HG03558 (cell line): ENCODE measurements at regions not wholly inside any gene's neighbourhood (a gene's known extent, or its start where the extent isn't known, plus 50 kb on each side); places are given as distances from the start of the nearest gene placed in this dataset.
"Not testable (repeated sequence)": the region's sequence is repeated elsewhere in the genome, so short reads cannot be mapped to it uniquely, and the experiment has no call there.

Source experiments
- ATAC-seq: cut with Tn5 transposase; IDR thresholded peaks from one replicate; pipeline ENCODE4 v1.9.1; 2021; ENCODE audit warnings: moderate number of reproducible peaks; ENCODE audit not compliant: unreplicated experiment; ENCODE audit errors: extremely low read depth

DNA sequence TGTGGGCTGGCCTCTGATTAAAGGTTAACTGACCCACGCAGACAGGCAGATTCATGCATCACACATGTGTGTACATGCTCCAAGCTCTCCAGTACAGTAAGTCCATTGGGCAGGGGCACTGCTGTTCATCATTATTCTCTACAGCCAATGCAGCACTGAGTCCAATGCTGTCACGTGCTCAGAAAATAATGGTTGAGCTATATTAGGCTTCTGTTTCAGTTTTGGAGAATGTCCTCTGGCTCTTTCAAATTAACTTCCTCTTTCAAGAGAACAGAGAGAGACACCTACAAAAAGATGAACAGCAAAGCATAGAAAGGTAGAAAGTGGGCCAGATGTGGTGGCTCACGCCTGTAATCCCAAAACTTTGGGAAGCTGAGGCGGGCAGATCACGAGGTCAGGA lies 202.6 kb downstream of the MEX3B start:
- ATAC-seq: no peak

DNA sequence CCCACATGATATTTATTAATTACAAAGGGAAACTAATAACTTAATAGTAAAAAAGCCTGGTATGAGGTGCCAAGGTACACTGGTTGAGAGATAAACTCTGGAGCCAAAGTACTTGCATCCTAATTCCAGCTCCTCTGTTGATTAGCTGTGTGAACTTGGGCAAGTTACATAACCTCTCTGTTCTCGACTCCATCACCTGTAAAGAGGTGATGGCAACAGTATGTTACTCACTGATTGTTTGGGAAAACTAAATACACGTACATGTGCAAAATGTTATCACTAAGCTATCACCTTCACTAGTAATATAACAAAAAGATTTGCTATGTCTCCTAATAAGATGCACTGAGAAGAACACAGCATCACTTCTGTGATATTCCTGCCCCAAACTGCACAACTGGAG lies 206.4 kb downstream of the MEX3B start:
- ATAC-seq: no peak

DNA sequence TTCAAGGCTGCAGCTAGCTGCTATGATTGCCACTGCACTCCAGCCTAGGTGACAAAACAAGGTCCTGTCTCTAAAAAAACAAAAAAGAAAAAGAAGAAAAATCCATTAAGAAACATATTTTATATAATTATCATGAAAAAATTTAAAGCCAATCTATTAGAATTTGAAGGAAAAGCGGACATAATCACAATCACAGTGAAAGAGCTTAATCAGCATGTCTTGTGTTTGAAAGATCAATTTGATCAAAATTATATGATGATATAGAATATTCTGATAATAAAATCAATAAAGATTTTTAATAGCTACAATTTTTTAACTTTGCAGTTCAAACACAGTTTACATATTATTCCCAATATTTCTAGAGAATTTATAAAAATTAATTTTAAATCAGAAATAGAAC lies 210.1 kb downstream of the MEX3B start:
- no peak for ATAC-seq

- ATAC-seq: no peak
Observed at GRCh38 chr15:81830520-81830919, 215.3 kb downstream of the MEX3B start.

DNA sequence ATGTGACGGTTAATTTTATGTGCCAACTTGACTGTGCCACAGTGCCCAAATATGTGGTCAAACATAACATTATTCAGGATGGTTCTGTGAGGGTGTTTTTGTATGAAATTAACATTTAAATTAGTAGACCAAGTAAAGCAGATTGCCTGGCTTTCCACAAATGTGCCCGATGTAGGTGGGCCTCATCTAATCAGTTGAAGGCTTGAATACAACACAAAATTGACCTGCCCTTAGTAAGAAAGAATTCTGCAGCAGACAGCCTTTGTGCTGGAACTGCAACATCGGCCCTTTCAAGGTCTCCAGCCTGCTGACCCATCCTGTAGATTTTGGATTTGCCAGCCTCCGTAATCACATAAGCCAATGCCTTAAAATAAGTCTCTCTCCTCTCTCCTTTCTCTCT lies 215.9 kb downstream of the MEX3B start:
- no peak for ATAC-seq

DNA sequence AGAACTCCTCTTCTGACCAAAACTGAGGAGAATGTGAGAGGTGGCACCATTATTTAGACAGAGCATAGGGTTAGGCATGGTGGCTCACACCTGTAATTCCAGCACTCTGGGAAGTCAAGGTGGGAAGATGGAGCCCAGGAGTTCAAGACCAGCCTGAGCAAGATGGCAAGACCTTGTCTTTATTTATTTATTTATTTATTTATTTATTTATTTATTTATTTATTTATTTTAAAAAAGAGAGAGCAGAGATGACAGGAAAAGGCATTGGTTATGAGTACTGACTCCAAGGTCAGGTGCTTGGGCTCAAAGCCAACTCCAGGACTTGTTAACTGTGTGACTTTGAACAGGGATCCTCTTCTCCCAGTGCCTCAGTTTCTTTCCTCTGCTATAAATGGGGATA lies 217.7 kb downstream of the MEX3B start:
- ATAC-seq: no peak

DNA sequence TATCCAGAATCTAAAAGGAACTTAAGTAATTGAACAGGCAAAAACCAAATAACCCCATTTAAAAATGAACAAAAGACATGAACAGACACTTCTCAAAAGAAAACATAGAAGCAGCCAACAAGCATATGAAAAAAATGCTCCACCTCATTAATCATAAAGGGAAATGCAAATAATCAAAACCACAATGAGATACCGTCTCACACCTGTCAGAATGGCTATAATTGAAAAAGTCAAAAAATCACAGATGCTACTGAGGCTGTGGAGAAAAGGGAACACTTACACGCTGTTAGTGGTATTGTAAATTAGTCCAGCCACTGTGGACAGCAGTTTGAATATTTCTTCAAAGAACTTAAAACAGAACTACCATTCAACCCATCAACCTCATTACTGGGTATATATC lies 220.7 kb downstream of the MEX3B start:
- no peak for ATAC-seq

DNA sequence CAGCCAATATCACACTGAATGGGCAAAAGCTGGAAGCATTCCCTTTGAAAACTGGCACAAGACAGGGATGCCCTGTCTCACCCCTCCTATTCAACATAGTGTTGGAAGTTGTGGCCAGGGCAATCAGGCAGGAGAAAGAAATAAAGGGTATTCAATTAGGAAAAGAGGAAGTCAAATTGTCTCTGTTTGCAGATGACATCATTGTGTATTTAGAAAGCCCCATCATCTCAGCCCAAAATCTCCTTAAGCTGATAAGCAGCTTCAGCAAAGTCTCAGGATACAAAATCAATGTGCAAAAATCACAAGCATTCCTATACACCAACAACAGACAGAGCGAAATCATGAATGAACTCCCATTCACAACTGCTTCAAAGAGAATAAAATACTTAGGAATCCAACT lies 223.2 kb downstream of the MEX3B start:
- ATAC-seq: not testable (repeated sequence)

DNA sequence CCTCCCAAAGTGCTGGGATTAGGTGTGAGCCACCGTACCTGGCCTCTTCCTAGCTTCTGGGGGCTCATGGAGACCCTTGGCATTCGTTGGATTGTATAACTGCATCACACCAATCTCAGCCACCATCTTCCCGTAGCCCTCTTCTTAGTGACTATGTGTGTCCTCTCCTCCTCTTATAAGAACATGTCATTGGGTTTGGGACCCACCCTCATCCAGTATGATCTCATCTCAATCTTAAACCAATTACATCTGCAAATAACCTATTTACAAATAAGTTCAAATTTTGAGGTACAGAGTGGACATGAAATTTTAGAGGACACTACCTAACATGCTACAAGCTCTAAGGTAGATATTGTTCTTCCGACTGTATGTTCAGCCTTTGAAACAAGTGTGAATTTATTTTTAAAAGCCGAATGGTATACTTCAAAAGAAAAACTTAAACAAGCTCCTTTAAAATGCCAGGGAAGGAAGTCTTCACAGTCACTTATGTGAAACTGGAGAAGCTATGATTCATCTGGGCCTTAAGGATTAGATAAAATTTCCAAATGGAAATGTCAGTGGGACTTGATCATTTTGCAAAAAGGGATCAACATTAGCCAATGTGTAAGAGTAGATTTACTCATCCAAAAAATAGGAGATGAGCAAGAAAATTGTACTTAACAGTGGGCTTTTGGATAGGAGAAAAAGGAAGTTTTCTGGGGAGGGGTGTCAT lies 225.7 kb downstream of the MEX3B start:
- no peak for ATAC-seq

GRCh38 chr15:81814882-81815455 lies 230.8 kb downstream of the MEX3B start:
- no peak for ATAC-seq

DNA sequence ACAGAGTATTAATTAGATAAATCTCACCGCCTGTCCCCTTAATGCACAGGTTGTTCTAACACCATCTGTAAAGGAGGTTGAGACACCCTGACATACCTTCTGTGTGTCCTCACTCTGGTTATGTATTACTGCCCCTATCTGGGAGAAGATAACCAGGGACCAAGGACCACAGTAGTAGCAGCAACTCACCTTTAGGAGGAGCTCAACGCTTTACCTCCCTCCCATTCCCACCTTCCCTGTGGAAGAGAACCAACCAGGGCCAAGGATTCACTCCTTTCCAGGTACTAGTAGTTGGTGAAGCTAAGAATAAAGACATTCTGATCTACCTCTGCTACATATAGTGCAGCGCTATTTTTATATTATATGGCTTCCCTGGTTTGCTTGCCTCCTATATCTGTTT lies 232.6 kb downstream of the MEX3B start:
- no peak for ATAC-seq

GRCh38 chr15:81812456-81812855 lies 233.4 kb downstream of the MEX3B start:
- ATAC-seq: no peak

DNA sequence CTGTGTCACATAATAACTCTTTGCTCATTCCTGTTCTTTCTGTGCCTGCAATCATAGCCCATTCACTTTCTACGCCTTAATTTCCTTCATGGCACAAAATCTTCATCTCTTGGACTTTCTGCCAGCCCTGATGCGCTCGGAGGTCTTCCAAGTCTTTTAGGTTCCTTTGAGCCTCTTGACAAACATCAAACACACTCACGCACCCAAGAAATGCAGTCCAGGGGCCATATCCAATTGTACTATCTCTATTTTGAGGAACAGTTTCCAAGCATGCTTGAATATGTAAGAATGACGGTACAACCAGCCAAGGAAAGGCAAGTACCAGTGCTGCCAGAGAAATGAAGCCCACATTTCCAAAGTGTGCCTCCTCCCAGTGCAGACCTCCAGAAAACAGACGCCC lies 234.1 kb downstream of the MEX3B start:
- ATAC-seq: no peak

GRCh38 chr15:81809543-81809942 lies 236.3 kb downstream of the MEX3B start:
- no peak for ATAC-seq

DNA sequence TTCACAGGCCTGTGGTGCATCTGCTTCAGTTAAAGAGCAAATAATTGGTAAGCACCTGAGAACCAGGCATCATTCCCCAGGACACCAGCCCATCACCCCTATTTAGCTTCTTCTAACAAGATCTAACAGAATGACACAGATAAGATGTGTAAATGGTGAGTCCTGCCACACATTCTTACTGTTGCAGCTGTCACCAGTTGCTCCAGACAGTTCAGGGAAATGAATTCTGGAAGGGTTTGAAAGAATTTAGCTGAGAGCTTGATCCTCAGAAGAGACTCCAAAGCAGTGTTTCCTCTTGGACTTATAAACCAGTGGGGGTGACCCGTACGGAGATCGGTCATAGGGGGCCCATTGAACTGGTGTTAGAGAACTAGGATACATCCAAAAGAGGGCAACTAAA lies 238.0 kb downstream of the MEX3B start:
- no peak for ATAC-seq

- no peak for ATAC-seq
Observed at GRCh38 chr15:81807186-81807585, 238.6 kb downstream of the MEX3B start.

DNA sequence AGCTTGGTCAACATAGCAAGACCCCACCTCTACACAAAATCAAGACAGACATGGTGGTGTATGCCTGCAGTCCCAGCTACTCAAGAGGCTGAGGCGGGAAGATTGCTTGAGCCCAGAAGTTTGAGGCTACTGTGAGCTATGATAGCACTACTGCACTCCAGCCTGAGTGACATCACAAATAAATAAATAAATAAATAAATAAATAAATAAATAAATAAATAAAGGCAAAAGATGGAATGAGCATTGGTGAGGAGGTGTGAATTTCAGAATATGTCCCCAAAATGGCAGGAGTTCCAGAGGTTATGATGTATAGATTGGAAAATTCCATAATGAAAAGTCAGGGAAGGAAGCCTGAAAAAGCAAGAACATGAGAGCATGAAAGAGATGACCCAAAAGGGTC lies 249.9 kb downstream of the MEX3B start:
- no peak for ATAC-seq

DNA sequence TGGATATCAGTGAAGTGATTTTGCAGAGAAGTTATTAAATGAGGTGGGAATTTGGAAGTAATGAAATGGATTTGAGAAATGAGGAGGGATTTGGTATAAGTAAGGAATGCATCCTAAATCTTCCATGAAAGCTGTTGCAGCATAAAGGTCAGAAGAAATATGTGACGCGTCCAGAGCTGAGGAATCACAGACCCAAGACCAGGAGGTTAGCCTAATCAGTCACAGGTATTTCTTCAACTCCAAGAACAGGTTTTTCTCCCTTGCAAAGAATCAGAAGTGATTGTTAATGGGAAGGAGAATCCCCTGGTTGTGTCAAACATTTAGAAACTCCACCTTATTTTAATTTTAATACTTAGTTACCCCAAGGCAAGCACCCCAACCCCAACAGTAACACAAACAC lies 253.2 kb downstream of the MEX3B start:
- ATAC-seq: no peak

DNA sequence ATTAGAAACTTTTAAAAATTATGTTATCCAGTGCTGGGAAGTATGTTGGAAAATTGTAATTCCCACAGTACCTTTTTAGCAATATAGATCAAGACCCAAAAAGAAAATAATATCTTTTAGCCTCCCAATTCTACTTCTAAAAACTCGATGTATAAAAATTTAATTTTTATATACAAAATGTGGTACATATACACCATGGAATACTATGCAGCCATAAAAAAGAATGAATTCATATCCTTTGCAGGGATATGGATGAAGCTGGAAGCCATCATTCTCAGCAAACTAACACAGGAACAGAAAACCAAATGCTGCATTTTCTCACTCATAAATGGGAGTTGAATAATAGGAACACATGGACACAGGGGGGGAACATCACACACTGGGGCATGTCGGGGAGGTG lies 254.5 kb downstream of the MEX3B start:
- not testable (repeated sequence) for ATAC-seq

DNA sequence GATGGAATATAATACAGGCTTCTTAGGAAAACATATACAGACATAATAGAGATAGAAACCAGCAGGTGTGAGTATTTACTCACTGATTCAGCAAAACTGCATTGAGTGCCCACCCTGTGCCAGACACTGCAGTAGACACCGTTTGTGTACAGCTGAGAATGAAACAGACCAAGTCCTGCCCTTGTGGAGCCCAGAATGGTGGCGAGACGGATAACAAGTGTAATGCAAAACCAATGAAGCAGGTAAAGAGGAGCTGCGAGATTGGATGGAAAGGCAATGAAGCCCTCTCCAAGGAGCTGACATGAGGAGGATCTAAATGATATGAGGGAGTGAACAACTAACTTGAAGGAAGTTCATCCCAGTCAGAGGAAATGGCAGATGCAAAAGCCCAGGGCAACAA lies 256.4 kb downstream of the MEX3B start:
- no peak for ATAC-seq

DNA sequence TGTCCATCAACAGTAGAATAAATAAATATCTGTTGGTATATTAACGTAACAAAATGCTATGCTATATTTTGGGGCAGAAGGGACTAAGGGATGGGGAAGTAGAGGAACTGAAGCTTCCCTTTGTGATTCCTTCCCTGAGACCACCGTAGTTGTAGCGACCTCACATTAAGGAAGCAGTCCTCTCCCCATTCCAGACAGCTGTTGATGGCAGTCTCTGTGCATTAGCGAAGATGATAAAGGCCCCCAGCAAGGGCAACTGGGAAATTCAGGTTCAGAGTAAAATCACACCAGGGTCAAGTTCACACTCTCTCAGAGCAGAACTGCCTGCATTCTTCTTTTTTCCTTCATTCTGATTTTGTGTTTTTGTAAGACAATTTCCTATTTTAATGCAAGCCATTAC lies 259.0 kb downstream of the MEX3B start:
- no peak for ATAC-seq

- ATAC-seq: no peak
Observed at GRCh38 chr15:81785679-81786078, 260.1 kb downstream of the MEX3B start.
